ENCODE measurements at regions not wholly inside any gene's neighbourhood (a gene's known extent, or its start where the extent isn't known, plus 50 kb on each side); places are given as distances from the start of the nearest gene placed in this dataset.
"Not testable (repeated sequence)": the region's sequence is repeated elsewhere in the genome, so short reads cannot be mapped to it uniquely, and the experiment has no call there.

GRCh38 chr2:234861841-234862735, 89.7 kb upstream of the SH3BP4 start:
- no peak for DNase-seq

GRCh38 chr2:234859330-234859872, 92.4 kb upstream of the SH3BP4 start:
- DNase-seq: not testable (repeated sequence)

GRCh38 chr2:234858790-234859329, 93.0 kb upstream of the SH3BP4 start:
- DNase-seq: no peak

GRCh38 chr2:234858145-234858544, 93.7 kb upstream of the SH3BP4 start:
- DNase-seq: no peak

GRCh38 chr2:234853729-234854128, 98.1 kb upstream of the SH3BP4 start:
- DNase-seq: no peak

GRCh38 chr2:234852941-234853340, 98.9 kb upstream of the SH3BP4 start:
- DNase-seq: no peak

GRCh38 chr2:234852035-234852434, 99.8 kb upstream of the SH3BP4 start:
- no peak for DNase-seq

- DNase-seq: no peak
These were observed 100.4 kb upstream of the SH3BP4 start for GRCh38 chr2:234851451-234851850.

- DNase-seq: no peak
These were observed 101.0 kb upstream of the SH3BP4 start for GRCh38 chr2:234850818-234851217.

GRCh38 chr2:234849678-234850077, 102.1 kb upstream of the SH3BP4 start:
- DNase-seq: no peak

GRCh38 chr2:234848578-234848977, 103.2 kb upstream of the SH3BP4 start:
- DNase-seq: no peak

- no peak for DNase-seq
These were observed 104.2 kb upstream of the SH3BP4 start for GRCh38 chr2:234847639-234848038.

- no peak for DNase-seq
These were observed 104.5 kb upstream of the SH3BP4 start for GRCh38 chr2:234847364-234847635.

- no peak for DNase-seq
These were observed 105.0 kb upstream of the SH3BP4 start for GRCh38 chr2:234846599-234847363.

GRCh38 chr2:234845602-234846590, 105.9 kb upstream of the SH3BP4 start:
- DNase-seq: no peak

GRCh38 chr2:234843411-234843810, 108.4 kb upstream of the SH3BP4 start:
- no peak for DNase-seq

GRCh38 chr2:234842753-234843152, 109.1 kb upstream of the SH3BP4 start:
- DNase-seq: no peak

GRCh38 chr2:234841321-234842015, 110.3 kb upstream of the SH3BP4 start:
- no peak for DNase-seq

GRCh38 chr2:234840336-234840735, 111.5 kb upstream of the SH3BP4 start:
- no peak for DNase-seq

- DNase-seq: no peak
These were observed 112.5 kb upstream of the SH3BP4 start for GRCh38 chr2:234839285-234839684.

- no peak for DNase-seq
These were observed 115.5 kb upstream of the SH3BP4 start for GRCh38 chr2:234836271-234836670.

- DNase-seq: no peak
These were observed 116.1 kb upstream of the SH3BP4 start for GRCh38 chr2:234835738-234836137.

Data from suppressor macrophage treated with lipopolysaccharide for 1 hour (primary cell).